ENCODE measurements at regions not wholly inside any gene's neighbourhood (a gene's known extent, or its start where the extent isn't known, plus 50 kb on each side); places are given as distances from the start of the nearest gene placed in this dataset.
"Not testable (repeated sequence)": the region's sequence is repeated elsewhere in the genome, so short reads cannot be mapped to it uniquely, and the experiment has no call there.

- no peak for DNase-seq (ENCODE audit: low read depth in 1 of 2, low spot score in 1 of 2)
- in situ Hi-C loops (cut with HindIII; ENCODE audit: low pct_unique_long_range_greater_than_20kb, low sequenced_read_pairs): no loop called here
- no peak for TF ChIP-seq JUND (IDR thresholded peaks at IDR 0.05; ENCODE audit: low read depth)
Observed at GRCh38 chrX:26522501-26522900, 306.5 kb downstream of the MAGEB5 start.

- DNase-seq (ENCODE audit: low read depth in 1 of 2, low spot score in 1 of 2): no peak
- TF ChIP-seq JUND (IDR thresholded peaks at IDR 0.05; ENCODE audit: low read depth): no peak
- in situ Hi-C loops (cut with HindIII; ENCODE audit: low pct_unique_long_range_greater_than_20kb, low sequenced_read_pairs): no loop called here
Observed at GRCh38 chrX:26511589-26512363, 295.8 kb downstream of the MAGEB5 start.

- TF ChIP-seq JUND (IDR thresholded peaks at IDR 0.05; ENCODE audit: low read depth): no peak
- in situ Hi-C loops (cut with HindIII; ENCODE audit: low pct_unique_long_range_greater_than_20kb, low sequenced_read_pairs): no loop called here
- DNase-seq (ENCODE audit: low read depth in 1 of 2, low spot score in 1 of 2): no peak
Observed at GRCh38 chrX:26470941-26471340, 255.0 kb downstream of the MAGEB5 start.

- no peak for TF ChIP-seq JUND (IDR thresholded peaks at IDR 0.05; ENCODE audit: low read depth)
- in situ Hi-C loops (cut with HindIII; ENCODE audit: low pct_unique_long_range_greater_than_20kb, low sequenced_read_pairs): no loop called here
- DNase-seq (ENCODE audit: low read depth in 1 of 2, low spot score in 1 of 2): no peak
Observed at GRCh38 chrX:26466387-26466786, 250.4 kb downstream of the MAGEB5 start.

- no peak for DNase-seq (ENCODE audit: low read depth in 1 of 2, low spot score in 1 of 2)
- no peak for TF ChIP-seq JUND (IDR thresholded peaks at IDR 0.05; ENCODE audit: low read depth)
- in situ Hi-C loops (cut with HindIII; ENCODE audit: low pct_unique_long_range_greater_than_20kb, low sequenced_read_pairs): no loop called here
Observed at GRCh38 chrX:26445288-26445687, 229.3 kb downstream of the MAGEB5 start.

- in situ Hi-C loops (cut with HindIII; ENCODE audit: low pct_unique_long_range_greater_than_20kb, low sequenced_read_pairs); DNase-seq (ENCODE audit: low read depth in 1 of 2, low spot score in 1 of 2): not testable (repeated sequence)
Observed at GRCh38 chrX:26444417-26444816, 228.4 kb downstream of the MAGEB5 start.

GRCh38 chrX:26442340-26442739 lies 226.4 kb downstream of the MAGEB5 start:
- DNase-seq (ENCODE audit: low read depth in 1 of 2, low spot score in 1 of 2): peak in 1 of 2 experiments; percentile 2
- TF ChIP-seq JUND (IDR thresholded peaks at IDR 0.05; ENCODE audit: low read depth): no peak
- in situ Hi-C loops (cut with HindIII; ENCODE audit: low pct_unique_long_range_greater_than_20kb, low sequenced_read_pairs): no loop called here

GRCh38 chrX:26414534-26414933 lies 198.6 kb downstream of the MAGEB5 start:
- in situ Hi-C loops (cut with HindIII; ENCODE audit: low pct_unique_long_range_greater_than_20kb, low sequenced_read_pairs): no loop called here
- no peak for DNase-seq (ENCODE audit: low read depth in 1 of 2, low spot score in 1 of 2)
- TF ChIP-seq JUND (IDR thresholded peaks at IDR 0.05; ENCODE audit: low read depth): no peak

- DNase-seq (ENCODE audit: low read depth in 1 of 2, low spot score in 1 of 2): no peak
- no peak for TF ChIP-seq JUND (IDR thresholded peaks at IDR 0.05; ENCODE audit: low read depth)
- in situ Hi-C loops (cut with HindIII; ENCODE audit: low pct_unique_long_range_greater_than_20kb, low sequenced_read_pairs): no loop called here
Observed at GRCh38 chrX:26411045-26411444, 195.1 kb downstream of the MAGEB5 start.

- TF ChIP-seq JUND (IDR thresholded peaks at IDR 0.05; ENCODE audit: low read depth): no peak
- DNase-seq (ENCODE audit: low read depth in 1 of 2, low spot score in 1 of 2): no peak
- in situ Hi-C loops (cut with HindIII; ENCODE audit: low pct_unique_long_range_greater_than_20kb, low sequenced_read_pairs): no loop called here
Observed at GRCh38 chrX:26409636-26410035, 193.7 kb downstream of the MAGEB5 start.

- DNase-seq (ENCODE audit: low read depth in 1 of 2, low spot score in 1 of 2): no peak
- in situ Hi-C loops (cut with HindIII; ENCODE audit: low pct_unique_long_range_greater_than_20kb, low sequenced_read_pairs): no loop called here
- no peak for TF ChIP-seq JUND (IDR thresholded peaks at IDR 0.05; ENCODE audit: low read depth)
Observed at GRCh38 chrX:26387906-26388305, 171.9 kb downstream of the MAGEB5 start.

GRCh38 chrX:26376037-26376708 lies 160.2 kb downstream of the MAGEB5 start:
- in situ Hi-C loops (cut with HindIII; ENCODE audit: low pct_unique_long_range_greater_than_20kb, low sequenced_read_pairs): no loop called here
- no peak for DNase-seq (ENCODE audit: low read depth in 1 of 2, low spot score in 1 of 2)
- TF ChIP-seq JUND (IDR thresholded peaks at IDR 0.05; ENCODE audit: low read depth): no peak

GRCh38 chrX:26375346-26375745 lies 159.4 kb downstream of the MAGEB5 start:
- TF ChIP-seq JUND (IDR thresholded peaks at IDR 0.05; ENCODE audit: low read depth): no peak
- DNase-seq (ENCODE audit: low read depth in 1 of 2, low spot score in 1 of 2): no peak
- in situ Hi-C loops (cut with HindIII; ENCODE audit: low pct_unique_long_range_greater_than_20kb, low sequenced_read_pairs): no loop called here
